IMR-90 (cell line): ENCODE measurements at regions not wholly inside any gene's neighbourhood (a gene's known extent, or its start where the extent isn't known, plus 50 kb on each side); places are given as distances from the start of the nearest gene placed in this dataset.

Experiments
- CTCF ChIP-seq: conservative IDR thresholded peaks from 2 replicates; pipeline ENCODE4 v1.5.1; 2012; ENCODE audit warnings: mild to moderate bottlenecking, low read depth, low read length, improper control_type of control experiment
- ELK1 ChIP-seq: fragments of 150-350 bp; IDR thresholded peaks from 2 replicates; pipeline ENCODE4 v1.6.1; 2016; ENCODE audit warnings: low read depth, mild to moderate bottlenecking, low read length, moderate library complexity, borderline replicate concordance

GRCh38 chr6:44507014-44507413 is 119.5 kb downstream of the CDC5L start:
- no peak for TF ChIP-seq CTCF
- TF ChIP-seq ELK1: no peak
